Left ventricle myocardium inferior (tissue), 1 donor: ENCODE measurements at regions not wholly inside any gene's neighbourhood (a gene's known extent, or its start where the extent isn't known, plus 50 kb on each side); places are given as distances from the start of the nearest gene placed in this dataset.

Source experiments
- DNase-seq: peaks from one replicate; pipeline ENCODE4 v3.0.0-alpha.2; 2020
- H3K27ac ChIP-seq: fragments of 200-600 bp; replicated peaks from 2 replicates; pipeline ENCODE4 v1.8.0; 2021
- H3K27me3 ChIP-seq: fragments of 200-600 bp; 2 replicates; pipeline ENCODE4 v1.8.0; 2021; ENCODE audit warnings: low read depth
- H3K36me3 ChIP-seq: fragments of 200-600 bp; 2 replicates; pipeline ENCODE4 v1.8.0; 2021
- H3K4me1 ChIP-seq: fragments of 200-600 bp; 2 replicates; pipeline ENCODE4 v1.8.0; 2021
- H3K4me3 ChIP-seq: fragments of 200-600 bp; 2 replicates; pipeline ENCODE4 v1.8.0; 2021; ENCODE audit warnings: mild to moderate bottlenecking, moderate library complexity
- H3K9me3 ChIP-seq: fragments of 200-600 bp; replicated peaks from 2 replicates; pipeline ENCODE4 v1.8.0; 2021
- CTCF ChIP-seq: fragments of 200-600 bp; IDR thresholded peaks from 2 replicates; pipeline ENCODE4 v1.8.0; 2021; ENCODE audit warnings: antibody characterized with exemption, mild to moderate bottlenecking, borderline replicate concordance
- intact Hi-C: fragments of 100-400 bp; cut with micrococcal nuclease; formaldehyde crosslinking; loops from one replicate; pipeline ENCODE4 v1.11.0; 2022
- donor health status: DM: no; HTN: yes; CAD: no; lungs with severe emphysema.

GRCh38 chr7:26459540-26460193 is 168.0 kb downstream of the SNX10 start:
- Histone ChIP-seq H3K27ac (no peak overlapping the region), H3K27me3 (no peaks in the 10 kb centered on the region), H3K4me3 (no peak overlapping the region), H3K4me1 (no peaks in the 10 kb centered on the region), H3K36me3 (no peaks in the 10 kb centered on the region), H3K9me3 (no peaks in the 10 kb centered on the region)
- intact Hi-C loops: no loop called here
- DNase-seq: no peak
- TF ChIP-seq CTCF: no peak

DNA sequence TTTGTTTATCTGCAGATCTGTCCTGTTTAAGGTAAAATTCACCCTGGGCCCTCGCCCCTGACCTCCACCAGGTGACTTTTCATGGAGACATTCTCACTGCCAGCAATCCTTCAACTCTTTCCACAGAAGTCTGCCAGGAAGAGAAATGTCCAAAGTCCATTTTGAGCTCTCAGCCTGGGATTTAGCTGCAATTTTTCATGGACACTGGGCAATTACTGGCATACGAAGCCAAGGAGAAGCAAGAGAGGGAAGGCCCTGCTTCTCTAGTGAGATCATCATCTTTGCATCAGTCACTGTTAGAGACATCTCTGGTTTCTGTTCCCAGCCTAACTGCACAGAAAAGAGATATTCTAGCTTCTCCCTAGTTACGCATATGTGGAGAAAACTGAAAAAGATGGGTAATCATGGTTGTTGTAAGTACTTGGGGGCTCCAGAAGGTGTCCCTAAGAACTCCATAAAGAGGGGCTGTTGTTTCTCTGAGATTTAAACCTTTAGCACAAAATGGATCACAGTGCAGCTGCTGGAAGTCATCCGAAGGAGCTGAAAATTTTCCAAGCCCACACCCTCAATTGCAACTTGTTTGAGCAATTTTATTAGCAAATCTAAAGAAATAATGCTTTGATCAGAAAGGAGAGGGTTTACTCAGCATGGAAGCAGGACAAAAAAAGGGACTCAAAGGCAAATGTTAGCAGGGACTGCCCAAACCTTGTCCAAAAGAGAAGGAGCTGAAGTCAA is 168.9 kb downstream of the SNX10 start:
- H3K4me1 ChIP-seq: no peaks in the 10 kb centered on the region
- no peak for TF ChIP-seq CTCF

GRCh38 chr7:26461518-26461917 is 169.9 kb downstream of the SNX10 start:
- DNase-seq: no peak
- intact Hi-C loops: no loop called here
- no peaks in the 10 kb centered on the region for H3K4me1 ChIP-seq
- no peaks in the 10 kb centered on the region for H3K9me3 ChIP-seq
- no peaks in the 10 kb centered on the region for H3K36me3 ChIP-seq
- TF ChIP-seq CTCF: no peak
- H3K4me3 ChIP-seq: no peak overlapping the region
- no peak overlapping the region for H3K27ac ChIP-seq
- H3K27me3 ChIP-seq: peaks cover 7% of the 10 kb centered on the region

More for the DNA sequence above, 168.9 kb downstream of the SNX10 start:
- H3K9me3 ChIP-seq: no peaks in the 10 kb centered on the region
- H3K27ac ChIP-seq: no peak overlapping the region
- no peaks in the 10 kb centered on the region for H3K27me3 ChIP-seq
- no peaks in the 10 kb centered on the region for H3K36me3 ChIP-seq
- DNase-seq: no peak
- no peak overlapping the region for H3K4me3 ChIP-seq
- intact Hi-C loops: no loop called here

DNA sequence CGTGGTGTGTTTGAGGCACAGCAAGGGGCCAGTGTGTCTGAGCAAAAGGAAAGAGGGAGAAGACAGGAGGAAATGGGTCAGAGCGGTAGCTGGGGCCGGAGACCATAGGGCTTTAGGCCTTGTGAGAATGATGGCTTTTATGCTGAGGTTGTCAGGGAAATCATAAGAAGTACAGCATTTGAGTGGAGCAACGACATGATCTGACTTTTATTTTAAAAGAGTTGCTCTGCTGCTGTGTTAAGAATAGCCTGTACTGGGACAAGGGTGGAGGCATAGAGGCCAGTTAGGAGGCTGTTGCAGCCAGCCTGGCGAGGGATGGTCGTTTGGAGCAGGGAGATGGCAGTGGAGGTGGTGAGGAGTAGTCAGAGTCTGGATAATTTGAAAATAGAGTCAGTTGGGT is 174.3 kb downstream of the SNX10 start:
- Histone ChIP-seq H3K4me1 (no peaks in the 10 kb centered on the region), H3K4me3 (no peak overlapping the region), H3K27ac (no peak overlapping the region), H3K9me3 (no peaks in the 10 kb centered on the region), H3K36me3 (no peaks in the 10 kb centered on the region), H3K27me3 (peaks cover 37% of the 10 kb centered on the region)
- no peak for TF ChIP-seq CTCF
- no peak for DNase-seq
- intact Hi-C loops: no loop called here

DNA sequence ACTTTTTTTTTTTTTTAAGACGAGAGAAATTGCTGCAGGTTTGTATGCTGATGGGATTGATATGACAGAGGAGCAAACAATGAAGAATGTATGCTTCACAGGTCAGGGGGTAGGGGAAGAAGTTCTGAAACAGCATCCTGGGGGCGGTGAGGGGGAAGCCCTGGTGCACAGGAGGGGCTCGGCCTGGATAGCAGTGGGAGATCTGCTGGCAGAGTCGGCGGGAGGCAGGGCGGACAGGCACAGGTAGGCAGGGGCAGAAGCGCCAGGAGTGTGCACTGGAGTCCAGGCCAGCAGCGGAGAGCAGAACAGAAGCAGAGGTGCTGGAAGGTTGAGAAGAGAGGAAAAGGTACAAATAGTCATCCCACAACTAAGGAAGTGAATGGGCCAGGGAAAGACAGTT is 175.4 kb downstream of the SNX10 start:
- Histone ChIP-seq H3K27ac (no peak overlapping the region), H3K4me3 (no peak overlapping the region), H3K9me3 (no peaks in the 10 kb centered on the region), H3K36me3 (no peaks in the 10 kb centered on the region), H3K4me1 (no peaks in the 10 kb centered on the region), H3K27me3 (peaks cover 37% of the 10 kb centered on the region)
- no peak for TF ChIP-seq CTCF
- no peak for DNase-seq
- intact Hi-C loops: no loop called here
